Activated CD4-positive, alpha-beta T cell treated with anti-CD3 and anti-CD28 coated beads for 1 hour (primary cell): ENCODE measurements at regions not wholly inside any gene's neighbourhood (a gene's known extent, or its start where the extent isn't known, plus 50 kb on each side); places are given as distances from the start of the nearest gene placed in this dataset.

Experiments
- DNase-seq: peaks from one replicate; pipeline ENCODE4 v3.0.0-alpha.2; 2020

GRCh38 chr2:18122544-18123210, 244.2 kb downstream of the KCNS3 start:
- DNase-seq, result no peak

GRCh38 chr2:18119883-18120282, 241.4 kb downstream of the KCNS3 start:
- DNase-seq, result no peak

- no peak for DNase-seq
Measured at GRCh38 chr2:18118703-18119102, 240.2 kb downstream of the KCNS3 start.

- DNase-seq, result no peak
Measured at GRCh38 chr2:18117592-18117991, 239.1 kb downstream of the KCNS3 start.

GRCh38 chr2:18110222-18110621, 231.8 kb downstream of the KCNS3 start:
- DNase-seq, result no peak

- DNase-seq, result no peak
Measured at GRCh38 chr2:18106841-18107240, 228.4 kb downstream of the KCNS3 start.

GRCh38 chr2:18105929-18106328, 227.5 kb downstream of the KCNS3 start:
- no peak for DNase-seq

GRCh38 chr2:18104595-18105224, 226.2 kb downstream of the KCNS3 start:
- DNase-seq, result no peak

GRCh38 chr2:18096836-18097405, 218.5 kb downstream of the KCNS3 start:
- DNase-seq, result no peak

GRCh38 chr2:18094277-18094676, 215.8 kb downstream of the KCNS3 start:
- no peak for DNase-seq

- DNase-seq, result no peak
Measured at GRCh38 chr2:18093196-18093595, 214.7 kb downstream of the KCNS3 start.

- no peak for DNase-seq
Measured at GRCh38 chr2:18092760-18093159, 214.3 kb downstream of the KCNS3 start.

GRCh38 chr2:18085593-18085992, 207.1 kb downstream of the KCNS3 start:
- no peak for DNase-seq

- no peak for DNase-seq
Measured at GRCh38 chr2:18084376-18084775, 205.9 kb downstream of the KCNS3 start.

- DNase-seq, result no peak
Measured at GRCh38 chr2:18083806-18084205, 205.3 kb downstream of the KCNS3 start.

- DNase-seq, result no peak
Measured at GRCh38 chr2:18078216-18078615, 199.7 kb downstream of the KCNS3 start.

GRCh38 chr2:18077704-18078103, 199.2 kb downstream of the KCNS3 start:
- no peak for DNase-seq

GRCh38 chr2:18077231-18077630, 198.8 kb downstream of the KCNS3 start:
- DNase-seq, result no peak

- no peak for DNase-seq
Measured at GRCh38 chr2:18074476-18074875, 196.0 kb downstream of the KCNS3 start.

- DNase-seq, result no peak
Measured at GRCh38 chr2:18073601-18074000, 195.1 kb downstream of the KCNS3 start.

- DNase-seq, result no peak
Measured at GRCh38 chr2:18067588-18068384, 189.3 kb downstream of the KCNS3 start.

GRCh38 chr2:18066894-18067293, 188.4 kb downstream of the KCNS3 start:
- DNase-seq, result no peak

- no peak for DNase-seq
Measured at GRCh38 chr2:18066066-18066465, 187.6 kb downstream of the KCNS3 start.

- no peak for DNase-seq
Measured at GRCh38 chr2:18065249-18065648, 186.8 kb downstream of the KCNS3 start.
